Smooth muscle cell (in vitro differentiated cells): ENCODE measurements at regions not wholly inside any gene's neighbourhood (a gene's known extent, or its start where the extent isn't known, plus 50 kb on each side); places are given as distances from the start of the nearest gene placed in this dataset.

Experiments used
- DNase-seq: peaks from one replicate; lab custom pipeline; 2025; ENCODE audit not compliant: unreplicated experiment; lab: John Stamatoyannopoulos, UW
- H2AFZ ChIP-seq: fragments of 200-600 bp; sonication (generic); 2 replicates; pipeline ENCODE4 v1.6.0; 2016; ENCODE audit warnings: antibody characterized with exemption, low read depth, mild to moderate bottlenecking
- H3F3A ChIP-seq: fragments of 200-600 bp; sonication (generic); 2 replicates; pipeline ENCODE4 v1.6.0; 2017; ENCODE audit warnings: antibody characterized with exemption, low read depth
- H3K27ac ChIP-seq: fragments of 200-600 bp; sonication (generic); 2 replicates; pipeline ENCODE4 v1.5.1; 2016; ENCODE audit warnings: low read depth, mild to moderate bottlenecking
- H3K27me3 ChIP-seq: fragments of 200-600 bp; sonication (generic); 2 replicates; pipeline ENCODE4 v1.6.1; 2016; ENCODE audit warnings: low read depth, mild to moderate bottlenecking
- H3K36me3 ChIP-seq: fragments of 200-600 bp; sonication (generic); 2 replicates; pipeline ENCODE4 v1.5.1; 2016; ENCODE audit warnings: low read depth
- H3K4me1 ChIP-seq: fragments of 200-600 bp; sonication (generic); 2 replicates; pipeline ENCODE4 v1.5.1; 2016; ENCODE audit warnings: low read depth
- H3K4me2 ChIP-seq: fragments of 200-600 bp; sonication (generic); 2 replicates; pipeline ENCODE4 v1.6.0; 2016; ENCODE audit warnings: mild to moderate bottlenecking
- H3K4me3 ChIP-seq: fragments of 200-600 bp; sonication (generic); 2 replicates; pipeline ENCODE4 v1.5.1; 2016; ENCODE audit warnings: mild to moderate bottlenecking
- H3K79me2 ChIP-seq: fragments of 200-600 bp; sonication (generic); 2 replicates; pipeline ENCODE4 v1.6.0; 2016; ENCODE audit warnings: low read depth, mild to moderate bottlenecking
- H3K9ac ChIP-seq: fragments of 200-600 bp; sonication (generic); 2 replicates; pipeline ENCODE4 v1.6.0; 2016; ENCODE audit warnings: low read depth
- H3K9me3 ChIP-seq: fragments of 200-600 bp; sonication (generic); replicated peaks from 2 replicates; pipeline ENCODE4 v1.5.1; 2016; ENCODE audit warnings: low read depth
- H4K20me1 ChIP-seq: fragments of 200-600 bp; sonication (generic); 2 replicates; pipeline ENCODE4 v1.6.0; 2016; ENCODE audit warnings: low read depth
- WGBS: methylation state at CpG from one replicate; pipeline ENCODE4 v1.1.7; 2016; ENCODE audit warnings: low lambda C conversion rate; 5-methylcytosine and 5-hydroxymethylcytosine counted together
- TF ChIP-seq, protein P1 (sequence below): fragments of 200-600 bp; sonication (generic); IDR thresholded peaks from 2 replicates; pipeline ENCODE4 v1.5.1; 2017; ENCODE audit warnings: borderline replicate concordance, mild to moderate bottlenecking, antibody characterized with exemption; ENCODE audit not compliant: insufficient read depth, poor library complexity, severe bottlenecking

DNA sequence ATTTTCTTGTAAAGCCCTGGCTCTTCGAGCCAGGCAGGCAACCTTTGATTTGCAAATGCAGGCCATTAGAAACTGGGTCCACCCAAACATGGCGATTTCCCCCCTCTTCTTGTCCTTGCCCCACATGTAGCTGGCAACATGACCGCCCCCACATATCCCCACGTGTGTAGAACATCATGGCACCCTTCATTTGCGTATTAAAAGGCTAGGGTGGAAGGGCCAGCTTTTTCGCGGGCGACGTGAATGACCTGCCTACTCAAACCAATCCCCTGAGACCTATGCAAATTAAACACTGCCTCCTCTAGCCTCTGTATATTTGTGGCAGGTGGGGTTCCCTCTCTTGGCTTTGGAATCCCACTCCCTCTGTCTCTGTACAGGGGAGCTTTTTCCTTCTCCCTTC, 107.0 kb upstream of the CLINT1 start:
- TF ChIP-seq, protein P1, sequence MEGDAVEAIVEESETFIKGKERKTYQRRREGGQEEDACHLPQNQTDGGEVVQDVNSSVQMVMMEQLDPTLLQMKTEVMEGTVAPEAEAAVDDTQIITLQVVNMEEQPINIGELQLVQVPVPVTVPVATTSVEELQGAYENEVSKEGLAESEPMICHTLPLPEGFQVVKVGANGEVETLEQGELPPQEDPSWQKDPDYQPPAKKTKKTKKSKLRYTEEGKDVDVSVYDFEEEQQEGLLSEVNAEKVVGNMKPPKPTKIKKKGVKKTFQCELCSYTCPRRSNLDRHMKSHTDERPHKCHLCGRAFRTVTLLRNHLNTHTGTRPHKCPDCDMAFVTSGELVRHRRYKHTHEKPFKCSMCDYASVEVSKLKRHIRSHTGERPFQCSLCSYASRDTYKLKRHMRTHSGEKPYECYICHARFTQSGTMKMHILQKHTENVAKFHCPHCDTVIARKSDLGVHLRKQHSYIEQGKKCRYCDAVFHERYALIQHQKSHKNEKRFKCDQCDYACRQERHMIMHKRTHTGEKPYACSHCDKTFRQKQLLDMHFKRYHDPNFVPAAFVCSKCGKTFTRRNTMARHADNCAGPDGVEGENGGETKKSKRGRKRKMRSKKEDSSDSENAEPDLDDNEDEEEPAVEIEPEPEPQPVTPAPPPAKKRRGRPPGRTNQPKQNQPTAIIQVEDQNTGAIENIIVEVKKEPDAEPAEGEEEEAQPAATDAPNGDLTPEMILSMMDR = no peak
- no peak for DNase-seq
- WGBS = 71% methylated on average over 9 of the region's 9 CpGs

DNA sequence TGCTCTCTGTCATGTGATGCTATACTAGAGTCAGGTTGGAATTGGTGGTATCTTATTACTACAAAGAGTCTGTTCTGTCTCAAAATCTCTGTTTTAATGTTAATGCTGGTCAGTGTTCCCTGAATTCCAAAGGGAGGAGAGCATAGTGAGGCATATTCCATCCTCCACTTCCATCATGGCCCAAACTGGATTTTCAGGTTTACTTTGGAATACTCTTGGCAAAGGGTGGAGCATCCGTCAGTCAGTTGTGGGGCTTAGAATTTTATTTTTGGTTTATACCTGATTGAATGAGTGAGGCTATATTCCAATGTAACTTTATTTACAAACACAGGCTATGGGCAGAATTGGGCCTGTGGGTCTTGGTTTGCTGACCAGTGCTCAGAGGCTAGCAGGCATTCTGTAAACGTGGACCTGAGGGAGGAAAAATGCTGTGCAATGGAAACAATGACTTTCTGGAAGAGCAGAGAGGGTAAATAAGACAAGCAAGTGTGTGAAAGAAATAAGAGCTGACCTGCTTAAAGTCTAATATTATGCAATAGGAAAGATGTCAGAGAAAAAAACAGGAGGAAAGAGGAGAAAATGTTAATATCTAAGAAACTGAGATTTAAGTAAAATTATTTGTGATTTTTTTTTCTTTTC, 106.2 kb upstream of the CLINT1 start:
- Histone ChIP-seq H3K4me3 (no peak overlapping the region), H3K9me3 (no peaks in the 10 kb centered on the region), H3K36me3 (no peaks in the 10 kb centered on the region), H3K27ac (no peak overlapping the region), H3F3A (no peaks in the 10 kb centered on the region), H3K4me2 (no peak overlapping the region), H2AFZ (no peak overlapping the region), H3K4me1 (no peaks in the 10 kb centered on the region), H3K9ac (no peak overlapping the region), H3K79me2 (no peaks in the 10 kb centered on the region), H3K27me3 (no peaks in the 10 kb centered on the region), H4K20me1 (no peaks in the 10 kb centered on the region)
- TF ChIP-seq, protein P1 = no peak
- WGBS = 48% methylated on average over 2 of the region's 2 CpGs
- DNase-seq = no peak

More for the DNA sequence above, 107.0 kb upstream of the CLINT1 start:
- no peak overlapping the region for H3K4me2 ChIP-seq
- no peaks in the 10 kb centered on the region for H3K79me2 ChIP-seq
- H3K9me3 ChIP-seq = no peaks in the 10 kb centered on the region
- no peak overlapping the region for H2AFZ ChIP-seq
- H3K4me1 ChIP-seq = no peaks in the 10 kb centered on the region
- no peaks in the 10 kb centered on the region for H3F3A ChIP-seq
- H3K36me3 ChIP-seq = no peaks in the 10 kb centered on the region
- H4K20me1 ChIP-seq = no peaks in the 10 kb centered on the region
- no peak overlapping the region for H3K4me3 ChIP-seq
- H3K9ac ChIP-seq = no peak overlapping the region
- no peak overlapping the region for H3K27ac ChIP-seq
- no peaks in the 10 kb centered on the region for H3K27me3 ChIP-seq

DNA sequence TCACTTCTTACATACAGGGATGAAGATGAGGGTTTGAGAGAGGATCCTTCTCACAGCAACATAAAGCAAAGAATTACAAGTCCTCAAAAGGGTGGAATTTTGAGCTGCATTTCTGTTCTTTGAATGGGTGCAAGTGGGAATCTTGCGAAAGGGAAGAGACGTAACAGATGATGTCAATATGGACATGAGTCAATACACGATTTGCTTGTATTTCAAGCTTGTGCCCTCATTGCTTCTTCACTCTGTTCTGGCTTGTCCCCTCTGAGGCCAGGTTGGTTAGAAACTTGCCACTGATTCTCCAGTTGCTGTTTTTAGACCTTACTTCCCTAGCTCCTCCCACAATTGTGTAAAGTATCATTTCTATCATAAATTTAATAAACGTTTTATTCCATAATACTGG, 104.8 kb upstream of the CLINT1 start:
- no peak overlapping the region for H3K9ac ChIP-seq

More for the DNA sequence above, 104.8 kb upstream of the CLINT1 start:
- Histone ChIP-seq H3K36me3 (no peaks in the 10 kb centered on the region), H2AFZ (no peak overlapping the region), H3K27me3 (no peaks in the 10 kb centered on the region), H3K4me2 (no peak overlapping the region), H3F3A (no peaks in the 10 kb centered on the region), H3K4me1 (no peaks in the 10 kb centered on the region), H3K9me3 (no peaks in the 10 kb centered on the region), H3K27ac (no peak overlapping the region), H3K79me2 (no peaks in the 10 kb centered on the region), H4K20me1 (no peaks in the 10 kb centered on the region), H3K4me3 (no peak overlapping the region)
- WGBS = 86% methylated on average over 4 of the region's 4 CpGs
- DNase-seq = no peak
- TF ChIP-seq, protein P1 = no peak
